ENCODE measurements at regions not wholly inside any gene's neighbourhood (a gene's known extent, or its start where the extent isn't known, plus 50 kb on each side); places are given as distances from the start of the nearest gene placed in this dataset.

DNA sequence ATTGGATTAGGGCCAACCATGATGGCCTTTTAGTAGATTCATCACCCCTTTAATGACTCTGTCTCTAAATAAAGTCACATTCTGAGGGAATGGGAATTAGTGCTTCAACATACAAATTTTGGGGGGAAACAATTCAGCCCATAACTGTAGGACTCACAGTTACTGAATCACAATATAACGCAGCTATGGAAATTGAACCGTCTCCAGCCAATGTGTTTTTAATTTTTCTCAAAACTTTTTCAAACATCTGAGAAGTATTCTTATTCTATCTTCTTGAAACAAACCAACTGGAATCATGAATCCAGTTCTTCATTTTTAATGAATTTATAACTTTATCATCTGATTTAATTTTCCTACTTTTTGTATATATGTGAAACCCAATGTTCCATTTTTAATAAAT lies 373.1 kb upstream of the SYT4 start:
- no peak for TF ChIP-seq EZH2 (IDR thresholded peaks at IDR 0.05; ENCODE audit: insufficient read depth, low read length)
- no peak for TF ChIP-seq CTCF (IDR thresholded peaks at IDR 0.05; ENCODE audit: insufficient read depth, low read depth, low read length)
